ENCODE measurements at regions not wholly inside any gene's neighbourhood (a gene's known extent, or its start where the extent isn't known, plus 50 kb on each side); places are given as distances from the start of the nearest gene placed in this dataset.

GRCh38 chr1:70760154-70760553, 287.5 kb downstream of the PTGER3 start:
- Histone ChIP-seq H3K27me3 (no peaks in the 10 kb centered on the region), H3K9me3 (no peaks in the 10 kb centered on the region), H3K36me3 (no peaks in the 10 kb centered on the region), H3K27ac (no peak overlapping the region), H3K4me3 (no peak overlapping the region), H3K4me1 (no peaks in the 10 kb centered on the region)
- intact Hi-C loops (cut with DNase I): no loop called here
- no peak for DNase-seq
- TF ChIP-seq EP300 (IDR thresholded peaks at IDR 0.05): no peak
- no peak for TF ChIP-seq POLR2AphosphoS5 (IDR thresholded peaks at IDR 0.05)
- no peak for TF ChIP-seq CTCF (IDR thresholded peaks at IDR 0.05)
- no peak for TF ChIP-seq POLR2A (IDR thresholded peaks at IDR 0.05)
- 48 to 64% methylated on average over 2 of the region's 2 CpGs for WGBS, 2 donors

- DNase-seq: no peak
- Histone ChIP-seq H3K4me3 (no peak overlapping the region), H3K27ac (no peak overlapping the region), H3K27me3 (no peaks in the 10 kb centered on the region), H3K36me3 (no peaks in the 10 kb centered on the region), H3K9me3 (no peaks in the 10 kb centered on the region), H3K4me1 (no peaks in the 10 kb centered on the region)
- intact Hi-C loops (cut with DNase I): no loop called here
- 78 to 87% methylated on average over 2 of the region's 2 CpGs for WGBS, 2 donors
- TF ChIP-seq CTCF (IDR thresholded peaks at IDR 0.05) (no peak), POLR2A (IDR thresholded peaks at IDR 0.05) (no peak), POLR2AphosphoS5 (IDR thresholded peaks at IDR 0.05) (no peak), EP300 (IDR thresholded peaks at IDR 0.05) (no peak)
Measured at GRCh38 chr1:70762386-70762785, 285.2 kb downstream of the PTGER3 start.

DNA sequence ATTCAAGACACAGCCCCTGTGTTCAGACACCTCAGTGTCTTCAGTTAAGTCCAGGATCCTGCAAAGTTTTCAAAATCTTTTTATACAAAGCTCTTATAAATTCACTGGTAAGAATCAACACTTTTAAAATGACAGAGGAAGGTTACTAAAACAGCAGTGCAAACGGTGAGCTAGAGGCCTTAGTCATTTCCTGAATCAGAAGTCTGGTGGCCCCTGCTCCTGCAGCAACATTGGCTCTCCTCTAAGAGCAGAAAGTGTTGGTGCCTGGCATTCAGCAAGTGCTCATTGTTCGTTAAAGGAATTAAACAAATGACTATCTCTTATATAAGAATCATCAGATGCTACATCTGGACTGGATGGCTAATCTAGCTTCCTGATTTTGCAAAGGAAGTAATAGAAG, 282.9 kb downstream of the PTGER3 start:
- Histone ChIP-seq H3K4me1 (no peaks in the 10 kb centered on the region), H3K36me3 (no peaks in the 10 kb centered on the region), H3K27me3 (no peaks in the 10 kb centered on the region), H3K27ac (no peak overlapping the region), H3K4me3 (no peak overlapping the region), H3K9me3 (no peaks in the 10 kb centered on the region)
- intact Hi-C loops (cut with DNase I): no loop called here
- TF ChIP-seq POLR2AphosphoS5 (IDR thresholded peaks at IDR 0.05): no peak
- no peak for TF ChIP-seq CTCF (IDR thresholded peaks at IDR 0.05)
- no peak for TF ChIP-seq POLR2A (IDR thresholded peaks at IDR 0.05)
- no peak for DNase-seq
- 33 to 37% methylated on average over 2 of the region's 2 CpGs for WGBS, 2 donors

DNA sequence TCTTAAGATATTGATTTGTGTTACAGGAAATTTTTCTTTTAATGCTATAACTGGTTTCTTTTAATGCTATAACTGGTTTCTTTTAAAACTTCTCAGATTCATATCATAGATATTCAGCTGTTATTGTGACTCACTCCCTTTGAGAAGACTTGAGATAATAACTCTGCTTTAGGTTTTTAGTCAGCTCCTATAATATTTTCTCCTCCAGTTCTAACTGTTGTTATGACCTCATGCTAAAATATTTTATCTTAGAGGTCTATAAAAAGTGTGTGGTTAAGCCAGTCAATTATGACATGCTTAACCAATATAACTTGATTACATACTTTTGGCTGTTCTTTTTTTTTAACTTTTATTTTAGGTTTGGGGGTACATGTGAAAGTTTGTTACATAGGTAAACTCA, 280.2 kb downstream of the PTGER3 start:
- Histone ChIP-seq H3K27me3 (no peaks in the 10 kb centered on the region), H3K4me1 (no peaks in the 10 kb centered on the region), H3K36me3 (no peaks in the 10 kb centered on the region), H3K9me3 (peaks cover 0 to 7% (median 2%) of the 10 kb centered on the region in 4 donors), H3K27ac (no peak overlapping the region), H3K4me3 (no peak overlapping the region)
- DNase-seq: no peak
- TF ChIP-seq CTCF (IDR thresholded peaks at IDR 0.05) (no peak), POLR2AphosphoS5 (IDR thresholded peaks at IDR 0.05) (no peak), EP300 (IDR thresholded peaks at IDR 0.05) (no peak), POLR2A (IDR thresholded peaks at IDR 0.05) (no peak)
- intact Hi-C loops (cut with DNase I): no loop called here

DNA sequence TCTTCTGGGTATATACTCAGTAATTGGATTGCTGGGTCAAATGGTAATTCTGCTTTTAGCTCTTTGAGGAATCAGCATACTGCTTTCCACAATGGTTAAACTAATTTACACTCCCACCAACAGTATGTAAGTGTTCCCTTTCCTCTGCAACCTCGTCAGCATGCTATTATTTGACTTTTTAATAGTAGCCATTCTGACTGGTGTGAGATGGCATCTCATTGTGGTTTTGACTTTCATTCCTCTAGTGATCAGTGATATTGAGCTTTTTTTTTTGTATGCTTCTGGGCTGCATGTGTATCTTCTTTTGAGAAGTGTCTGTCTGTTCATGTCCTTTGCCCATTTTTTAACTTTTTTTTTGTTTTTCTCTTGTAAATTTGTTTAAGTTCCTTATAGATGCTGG, 279.4 kb downstream of the PTGER3 start:
- 33 to 67% methylated on average over 1 of the region's 1 CpG for WGBS, 2 donors

More for the DNA sequence above, 279.4 kb downstream of the PTGER3 start:
- intact Hi-C loops (cut with DNase I): no loop called here
- Histone ChIP-seq H3K4me3 (no peak overlapping the region), H3K4me1 (no peaks in the 10 kb centered on the region), H3K9me3 (peaks cover 0 to 7% (median 2%) of the 10 kb centered on the region in 4 donors), H3K27me3 (no peaks in the 10 kb centered on the region), H3K27ac (no peak overlapping the region), H3K36me3 (no peaks in the 10 kb centered on the region)
- no peak for DNase-seq
- no peak for TF ChIP-seq CTCF (IDR thresholded peaks at IDR 0.05)
- no peak for TF ChIP-seq POLR2A (IDR thresholded peaks at IDR 0.05)

Data from sigmoid colon (tissue), 6 donors.